Uterus (tissue), 2 donors: ENCODE measurements at regions not wholly inside any gene's neighbourhood (a gene's known extent, or its start where the extent isn't known, plus 50 kb on each side); places are given as distances from the start of the nearest gene placed in this dataset.

Experiments used
- CTCF ChIP-seq, 4 experiments: fragments of 200-600 bp in 2 of 4; fragments of 450-650 bp in 2 of 4; sonication (generic) in 2 of 4; IDR thresholded peaks; one replicate each; pipeline ENCODE4 v1.5.1; 2016 to 2019; ENCODE audit warnings: antibody characterized with exemption in 4 of 4, mild to moderate bottlenecking in 2 of 4, moderate library complexity in 1 of 4
- POLR2A ChIP-seq, 2 donors: fragments of 450-650 bp; IDR thresholded peaks; one replicate each; pipeline ENCODE4 v1.6.1; 2016; ENCODE audit warnings: antibody characterized with exemption in 2 of 2, mild to moderate bottlenecking in 1 of 2, moderate library complexity in 1 of 2

DNA sequence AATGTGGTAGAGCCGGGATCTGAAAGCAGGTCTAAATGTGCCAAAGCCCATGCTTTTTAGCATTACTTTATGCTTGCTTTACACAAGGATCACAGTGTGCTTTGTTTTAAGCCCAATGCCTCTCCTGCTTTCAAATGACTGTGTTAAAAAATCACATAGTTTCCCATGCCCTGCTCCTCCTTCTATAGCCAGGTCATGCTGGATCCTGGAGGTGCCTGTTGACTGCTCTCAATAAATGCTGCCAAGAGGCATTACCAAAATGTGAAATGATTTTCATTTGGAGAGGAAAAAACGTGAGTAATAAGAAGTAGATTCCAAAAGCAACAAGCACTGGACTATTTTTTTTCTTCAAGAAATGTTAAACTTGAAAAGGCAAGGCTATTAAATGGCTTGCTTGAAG lies 420.7 kb upstream of the USP24 start:
- TF ChIP-seq POLR2A (IDR thresholded peaks at IDR 0.05) (no peak), CTCF (IDR thresholded peaks at IDR 0.05) (no peak)
